HepG2 (cell line): ENCODE measurements at regions not wholly inside any gene's neighbourhood (a gene's known extent, or its start where the extent isn't known, plus 50 kb on each side); places are given as distances from the start of the nearest gene placed in this dataset.

Experiments used
- ATF7 ChIP-seq, 2 experiments: fragments of 450-650 bp in 1 of 2; sonication (generic) in 1 of 2; formaldehyde crosslinking in 1 of 2; IDR thresholded peaks; 2 replicates each; pipeline versions ENCODE4 v1.4.0 to v1.6.1; 2016 to 2020; ENCODE audit warnings: antibody characterized with exemption in 1 of 2, mild to moderate bottlenecking in 1 of 2, missing genetic modification reagents in 1 of 2
- CBFB ChIP-seq: sonication (generic); formaldehyde crosslinking; IDR thresholded peaks from 2 replicates; pipeline ENCODE4 v1.4.0; 2020; ENCODE audit warnings: missing genetic modification reagents
- ELF1 ChIP-seq: sonication (generic); formaldehyde crosslinking; IDR thresholded peaks from 2 replicates; pipeline ENCODE4 v1.4.0; 2020; ENCODE audit warnings: missing genetic modification reagents
- HCFC1 ChIP-seq: fragments of 150-350 bp; IDR thresholded peaks from 2 replicates; pipeline ENCODE4 v1.6.1; 2014; ENCODE audit warnings: low read depth, low read length
- MXI1 ChIP-seq: IDR thresholded peaks from 3 replicates; pipeline ENCODE4 v1.6.1; 2012; ENCODE audit warnings: low read depth, low read length, inconsistent platforms, borderline replicate concordance
- SCMH1 ChIP-seq: sonication (generic); formaldehyde crosslinking; IDR thresholded peaks from 2 replicates; pipeline ENCODE4 v1.9.0; 2021; ENCODE audit warnings: missing genetic modification reagents, mild to moderate bottlenecking, borderline replicate concordance
- SMC3 ChIP-seq: IDR thresholded peaks from 2 replicates; pipeline ENCODE4 v1.6.1; 2011; ENCODE audit warnings: low read length, improper control_type of control experiment
- SRF ChIP-seq: IDR thresholded peaks from 2 replicates; pipeline ENCODE4 v1.6.1; 2011; ENCODE audit warnings: mild to moderate bottlenecking, low read depth, low read length, moderate library complexity
- ZNF12 ChIP-seq: sonication (generic); formaldehyde crosslinking; IDR thresholded peaks from 2 replicates; pipeline ENCODE4 v1.5.0; 2020; ENCODE audit warnings: missing genetic modification reagents
- ZNF225 ChIP-seq: sonication (generic); formaldehyde crosslinking; IDR thresholded peaks from 2 replicates; pipeline ENCODE4 v1.4.0; 2020; ENCODE audit warnings: mild to moderate bottlenecking, missing genetic modification reagents
- ZNF776 ChIP-seq: sonication (generic); formaldehyde crosslinking; IDR thresholded peaks from 2 replicates; pipeline ENCODE4 v1.4.0; 2020; ENCODE audit warnings: mild to moderate bottlenecking, missing genetic modification reagents
- TF ChIP-seq, protein P1 (sequence below): sonication (generic); formaldehyde crosslinking; IDR thresholded peaks from 2 replicates; pipeline ENCODE4 v1.4.0; 2020; ENCODE audit warnings: missing genetic modification reagents
- TF ChIP-seq, protein P2 (sequence below): sonication (generic); formaldehyde crosslinking; IDR thresholded peaks from 2 replicates; pipeline ENCODE4 v1.4.0; 2020; ENCODE audit warnings: mild to moderate bottlenecking, missing genetic modification reagents
- TF ChIP-seq, protein P3 (sequence below): sonication (generic); formaldehyde crosslinking; IDR thresholded peaks from 2 replicates; pipeline ENCODE4 v1.4.0; 2020; ENCODE audit warnings: missing genetic modification reagents

DNA sequence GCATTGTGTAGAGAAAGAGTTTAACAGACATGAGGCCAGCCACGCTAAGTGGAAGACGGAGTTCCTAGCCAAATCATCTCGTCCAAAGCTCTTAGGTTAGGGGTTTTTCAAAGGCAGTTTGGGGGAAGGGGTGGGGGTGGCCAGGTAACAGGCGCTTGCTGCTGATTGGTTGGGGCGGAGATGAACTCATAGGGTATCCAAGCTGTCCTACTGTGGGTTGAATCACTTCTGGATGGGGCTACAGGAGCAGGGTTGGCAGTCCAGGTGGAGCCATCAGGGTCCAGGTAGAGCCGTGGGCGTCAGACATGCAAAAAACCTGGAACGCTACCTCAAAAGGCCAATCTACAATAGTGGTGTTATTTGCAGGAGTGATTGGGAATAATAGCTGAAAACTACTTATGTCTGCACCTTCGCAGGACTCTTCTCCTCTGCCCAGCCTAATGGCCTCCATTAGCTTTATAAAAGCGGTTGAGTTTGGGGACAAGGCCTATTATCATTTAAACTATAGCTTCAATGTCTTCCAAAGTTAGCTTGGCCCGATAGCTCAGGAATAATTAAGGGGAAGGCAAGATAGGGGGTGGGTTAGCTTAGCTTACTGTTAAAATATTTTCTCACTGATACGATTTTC, 579.6 kb downstream of the NLGN4X start:
- TF ChIP-seq SMC3 (no peak), ELF1 (CRISPR knock-in tag) (no peak), ATF7 (IDR thresholded peaks at IDR 0.05) (no peak), ATF7 (CRISPR knock-in tag; IDR thresholded peaks at IDR 0.05) (no peak), ZNF776 (CRISPR knock-in tag) (no peak), MXI1 (no peak), SCMH1 (no peak), SRF (no peak), ZNF225 (CRISPR knock-in tag) (no peak), ZNF12 (CRISPR knock-in tag) (no peak), CBFB (CRISPR knock-in tag) (no peak), HCFC1 (no peak)
- TF ChIP-seq, protein P1, sequence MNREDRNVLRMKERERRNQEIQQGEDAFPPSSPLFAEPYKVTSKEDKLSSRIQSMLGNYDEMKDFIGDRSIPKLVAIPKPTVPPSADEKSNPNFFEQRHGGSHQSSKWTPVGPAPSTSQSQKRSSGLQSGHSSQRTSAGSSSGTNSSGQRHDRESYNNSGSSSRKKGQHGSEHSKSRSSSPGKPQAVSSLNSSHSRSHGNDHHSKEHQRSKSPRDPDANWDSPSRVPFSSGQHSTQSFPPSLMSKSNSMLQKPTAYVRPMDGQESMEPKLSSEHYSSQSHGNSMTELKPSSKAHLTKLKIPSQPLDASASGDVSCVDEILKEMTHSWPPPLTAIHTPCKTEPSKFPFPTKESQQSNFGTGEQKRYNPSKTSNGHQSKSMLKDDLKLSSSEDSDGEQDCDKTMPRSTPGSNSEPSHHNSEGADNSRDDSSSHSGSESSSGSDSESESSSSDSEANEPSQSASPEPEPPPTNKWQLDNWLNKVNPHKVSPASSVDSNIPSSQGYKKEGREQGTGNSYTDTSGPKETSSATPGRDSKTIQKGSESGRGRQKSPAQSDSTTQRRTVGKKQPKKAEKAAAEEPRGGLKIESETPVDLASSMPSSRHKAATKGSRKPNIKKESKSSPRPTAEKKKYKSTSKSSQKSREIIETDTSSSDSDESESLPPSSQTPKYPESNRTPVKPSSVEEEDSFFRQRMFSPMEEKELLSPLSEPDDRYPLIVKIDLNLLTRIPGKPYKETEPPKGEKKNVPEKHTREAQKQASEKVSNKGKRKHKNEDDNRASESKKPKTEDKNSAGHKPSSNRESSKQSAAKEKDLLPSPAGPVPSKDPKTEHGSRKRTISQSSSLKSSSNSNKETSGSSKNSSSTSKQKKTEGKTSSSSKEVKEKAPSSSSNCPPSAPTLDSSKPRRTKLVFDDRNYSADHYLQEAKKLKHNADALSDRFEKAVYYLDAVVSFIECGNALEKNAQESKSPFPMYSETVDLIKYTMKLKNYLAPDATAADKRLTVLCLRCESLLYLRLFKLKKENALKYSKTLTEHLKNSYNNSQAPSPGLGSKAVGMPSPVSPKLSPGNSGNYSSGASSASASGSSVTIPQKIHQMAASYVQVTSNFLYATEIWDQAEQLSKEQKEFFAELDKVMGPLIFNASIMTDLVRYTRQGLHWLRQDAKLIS = no peak
- TF ChIP-seq, protein P2, sequence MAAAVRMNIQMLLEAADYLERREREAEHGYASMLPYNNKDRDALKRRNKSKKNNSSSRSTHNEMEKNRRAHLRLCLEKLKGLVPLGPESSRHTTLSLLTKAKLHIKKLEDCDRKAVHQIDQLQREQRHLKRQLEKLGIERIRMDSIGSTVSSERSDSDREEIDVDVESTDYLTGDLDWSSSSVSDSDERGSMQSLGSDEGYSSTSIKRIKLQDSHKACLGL (CRISPR knock-in tag) = no peak
- TF ChIP-seq, protein P3, sequence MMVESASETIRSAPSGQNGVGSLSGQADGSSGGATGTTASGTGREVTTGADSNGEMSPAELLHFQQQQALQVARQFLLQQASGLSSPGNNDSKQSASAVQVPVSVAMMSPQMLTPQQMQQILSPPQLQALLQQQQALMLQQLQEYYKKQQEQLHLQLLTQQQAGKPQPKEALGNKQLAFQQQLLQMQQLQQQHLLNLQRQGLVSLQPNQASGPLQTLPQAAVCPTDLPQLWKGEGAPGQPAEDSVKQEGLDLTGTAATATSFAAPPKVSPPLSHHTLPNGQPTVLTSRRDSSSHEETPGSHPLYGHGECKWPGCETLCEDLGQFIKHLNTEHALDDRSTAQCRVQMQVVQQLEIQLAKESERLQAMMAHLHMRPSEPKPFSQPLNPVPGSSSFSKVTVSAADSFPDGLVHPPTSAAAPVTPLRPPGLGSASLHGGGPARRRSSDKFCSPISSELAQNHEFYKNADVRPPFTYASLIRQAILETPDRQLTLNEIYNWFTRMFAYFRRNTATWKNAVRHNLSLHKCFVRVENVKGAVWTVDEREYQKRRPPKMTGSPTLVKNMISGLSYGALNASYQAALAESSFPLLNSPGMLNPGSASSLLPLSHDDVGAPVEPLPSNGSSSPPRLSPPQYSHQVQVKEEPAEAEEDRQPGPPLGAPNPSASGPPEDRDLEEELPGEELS (CRISPR knock-in tag) = no peak
